HG03571 (cell line): ENCODE measurements at regions not wholly inside any gene's neighbourhood (a gene's known extent, or its start where the extent isn't known, plus 50 kb on each side); places are given as distances from the start of the nearest gene placed in this dataset.
A peak's percentile ranks its signal among the peaks of the same experiment; 100 is the strongest.
"Not testable (repeated sequence)": the region's sequence is repeated elsewhere in the genome, so short reads cannot be mapped to it uniquely, and the experiment has no call there.

Experiments
- ATAC-seq: cut with Tn5 transposase; IDR thresholded peaks from one replicate; pipeline ENCODE4 v1.9.1; 2021; ENCODE audit not compliant: unreplicated experiment

DNA sequence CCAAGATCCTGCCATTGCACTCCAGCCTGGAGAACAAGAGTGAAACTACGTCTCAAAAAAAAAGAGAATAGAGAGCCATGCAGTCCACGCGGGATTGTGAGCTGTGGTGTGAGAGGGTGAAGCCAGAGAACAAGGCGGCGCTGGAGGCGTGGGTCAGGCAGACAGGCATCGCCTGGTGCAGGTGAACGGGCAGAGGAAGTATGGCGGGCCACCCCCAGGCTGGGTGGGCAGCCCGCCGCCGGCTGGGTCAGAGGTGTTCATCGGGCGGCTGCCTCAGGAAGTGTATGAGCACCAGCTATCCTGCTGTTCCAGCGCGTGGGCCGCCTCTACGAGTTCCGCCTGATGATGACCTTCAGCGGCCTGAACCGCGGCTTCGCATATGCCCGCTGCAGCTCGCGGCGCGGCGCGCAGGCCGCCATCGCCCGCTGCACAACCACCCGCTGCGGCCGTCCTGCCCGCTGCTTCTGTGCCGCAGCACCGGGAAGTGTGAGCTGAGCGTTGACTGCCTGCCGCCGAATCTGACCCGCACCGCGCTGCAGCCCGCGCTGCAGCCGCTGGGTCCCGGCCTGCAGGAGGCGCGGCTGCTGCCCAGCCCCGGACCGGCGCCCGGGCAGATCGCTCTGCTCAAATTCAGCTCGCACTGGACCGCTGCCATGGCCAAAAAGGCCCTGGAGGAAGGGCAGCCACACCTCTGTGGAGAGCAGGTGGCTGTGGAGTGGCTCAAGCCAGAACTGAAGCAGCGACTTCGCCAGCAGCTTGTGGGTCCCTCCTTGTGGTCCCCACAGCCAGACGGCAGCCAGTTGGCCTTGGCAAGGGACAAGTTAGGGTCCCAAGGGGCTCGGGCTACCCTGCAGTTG lies 95.5 kb upstream of the PLEKHM1 start:
- ATAC-seq, result not testable (repeated sequence)

- ATAC-seq, result not testable (repeated sequence)
These were observed 96.1 kb upstream of the PLEKHM1 start for GRCh38 chr17:45586651-45586934.

DNA sequence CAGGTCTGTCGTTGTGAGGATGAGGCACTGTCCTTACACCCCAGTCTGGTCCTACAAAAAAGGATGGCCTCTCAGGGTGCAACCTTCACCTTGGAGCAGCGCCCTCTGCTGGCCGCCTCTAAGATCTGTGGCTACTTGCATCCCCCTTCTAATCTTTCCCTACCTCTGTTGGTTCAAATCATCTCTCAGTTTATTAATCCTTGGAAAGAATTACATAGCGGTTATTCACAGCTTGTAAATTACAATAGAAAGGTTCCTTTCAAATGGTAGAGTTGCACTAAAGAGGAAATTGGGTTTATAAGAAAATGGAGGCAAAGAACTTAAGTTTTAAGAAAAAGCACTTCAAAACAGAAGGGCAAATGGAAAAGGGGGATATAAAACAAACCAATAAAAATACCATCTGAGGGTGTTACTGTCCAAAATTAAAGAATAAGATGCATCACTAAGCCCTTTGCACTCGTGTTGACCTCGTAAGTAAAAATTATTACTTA lies 102.0 kb upstream of the PLEKHM1 start:
- not testable (repeated sequence) for ATAC-seq

- ATAC-seq, result not testable (repeated sequence)
These were observed 105.8 kb upstream of the PLEKHM1 start for GRCh38 chr17:45596347-45596746.

GRCh38 chr17:45600052-45601012 lies 109.8 kb upstream of the PLEKHM1 start:
- not testable (repeated sequence) for ATAC-seq

DNA sequence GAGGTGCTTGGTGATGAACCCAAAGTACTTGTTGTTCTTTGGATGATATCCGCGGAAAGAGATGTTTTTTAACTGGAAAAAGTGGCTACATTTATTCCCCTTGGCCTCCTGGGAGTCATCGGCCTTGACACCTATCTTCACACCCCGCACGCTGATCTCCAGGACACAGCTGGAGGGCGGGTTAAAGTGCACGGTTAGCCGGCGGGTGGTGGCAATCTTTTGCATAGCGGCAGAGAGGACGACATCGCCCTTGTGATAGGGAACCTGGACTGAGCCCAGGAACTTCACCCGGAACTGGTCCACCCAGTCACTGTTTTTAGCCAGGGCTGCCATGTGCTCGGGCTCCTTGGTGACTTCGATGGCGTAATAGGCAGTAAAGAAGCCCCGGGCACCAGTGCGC lies 110.5 kb upstream of the PLEKHM1 start:
- not testable (repeated sequence) for ATAC-seq

- ATAC-seq, result not testable (repeated sequence)
These were observed 111.4 kb upstream of the PLEKHM1 start for GRCh38 chr17:45601605-45602539.

DNA sequence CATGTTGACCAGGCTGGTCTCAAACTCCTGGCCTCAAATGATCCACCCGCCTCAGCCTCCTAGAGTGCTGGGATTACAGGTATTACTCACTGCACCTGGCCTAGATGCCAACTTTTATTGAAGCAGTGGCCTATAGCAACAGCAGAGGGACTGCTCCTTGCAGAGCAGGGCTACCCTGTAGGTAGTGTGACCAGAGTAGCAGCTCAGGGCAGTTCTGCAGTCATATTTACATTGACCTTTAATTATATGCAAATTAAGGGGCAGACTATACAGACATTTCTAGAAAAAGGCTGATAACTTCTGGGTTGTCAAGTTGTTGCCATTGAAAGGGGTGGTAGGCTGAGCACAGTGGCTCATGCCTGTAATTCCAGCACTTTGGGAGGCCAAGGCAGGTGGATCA lies 115.2 kb upstream of the PLEKHM1 start:
- ATAC-seq, result not testable (repeated sequence)

- peak; percentile 93 for ATAC-seq
These were observed 129.5 kb upstream of the PLEKHM1 start for GRCh38 chr17:45619984-45620405.

DNA sequence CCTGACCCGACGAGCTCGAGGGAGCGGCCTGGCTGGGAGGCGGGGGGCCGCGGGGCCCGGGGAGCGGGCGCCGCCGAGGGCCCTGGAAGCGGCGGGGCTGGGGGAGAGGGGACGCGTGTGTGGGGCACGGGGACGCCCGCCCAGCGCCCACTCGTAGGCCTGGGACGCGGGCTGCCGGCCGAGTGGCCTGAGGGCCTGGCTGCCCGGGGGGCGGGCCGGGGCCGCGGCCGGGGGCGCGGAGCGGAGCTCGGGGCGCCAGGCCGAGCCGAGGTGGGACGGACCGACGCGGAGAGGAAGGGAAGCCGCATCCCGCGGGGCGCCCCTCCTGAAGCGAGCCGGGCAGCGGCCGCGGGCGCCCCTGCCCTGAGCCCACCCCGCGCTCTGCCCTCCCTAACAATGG lies 129.9 kb upstream of the PLEKHM1 start:
- ATAC-seq, result peak; percentile 39

DNA sequence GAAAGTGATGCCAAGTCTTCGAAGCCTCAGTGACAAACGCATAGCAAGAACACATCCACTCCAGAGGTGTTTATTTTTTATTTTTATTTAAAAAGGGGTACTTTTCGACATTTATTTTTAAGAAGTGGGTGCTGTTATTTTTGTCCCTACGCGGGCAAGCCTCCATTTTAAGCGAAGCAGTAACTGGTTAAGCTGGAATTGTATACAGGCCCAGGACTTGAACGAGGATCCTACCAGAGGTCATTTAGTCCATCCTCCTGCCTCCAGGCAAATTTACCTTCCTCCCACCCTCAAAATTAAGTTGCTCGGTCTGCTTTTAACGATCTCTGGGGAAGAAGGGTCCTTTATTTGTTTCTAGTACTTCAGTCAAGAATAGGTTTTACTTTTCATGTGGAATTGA lies 130.6 kb upstream of the PLEKHM1 start:
- ATAC-seq, result not testable (repeated sequence)

GRCh38 chr17:45622295-45622694 lies 131.8 kb upstream of the PLEKHM1 start:
- ATAC-seq, result not testable (repeated sequence)

DNA sequence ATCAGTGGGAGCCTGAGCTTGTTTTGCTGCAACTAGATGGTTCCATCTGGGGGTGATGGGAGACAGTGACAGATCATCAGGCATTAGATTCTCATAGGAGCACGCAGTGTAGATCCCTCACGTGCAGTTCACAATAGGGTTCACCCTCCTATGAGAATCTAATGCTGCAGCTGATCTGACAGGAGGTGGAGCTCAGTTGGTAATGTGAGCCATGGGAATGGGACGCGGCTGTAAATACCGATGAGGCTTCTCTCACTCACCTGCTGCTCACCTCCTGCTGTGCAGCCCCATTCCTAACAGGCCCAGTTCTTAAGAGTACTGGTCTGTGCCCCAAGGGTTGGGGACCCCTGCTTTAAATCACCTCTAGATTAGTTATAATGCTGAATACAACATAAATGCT lies 137.5 kb upstream of the PLEKHM1 start:
- ATAC-seq, result no peak

GRCh38 chr17:45631941-45632340 lies 141.4 kb upstream of the PLEKHM1 start:
- ATAC-seq, result no peak

DNA sequence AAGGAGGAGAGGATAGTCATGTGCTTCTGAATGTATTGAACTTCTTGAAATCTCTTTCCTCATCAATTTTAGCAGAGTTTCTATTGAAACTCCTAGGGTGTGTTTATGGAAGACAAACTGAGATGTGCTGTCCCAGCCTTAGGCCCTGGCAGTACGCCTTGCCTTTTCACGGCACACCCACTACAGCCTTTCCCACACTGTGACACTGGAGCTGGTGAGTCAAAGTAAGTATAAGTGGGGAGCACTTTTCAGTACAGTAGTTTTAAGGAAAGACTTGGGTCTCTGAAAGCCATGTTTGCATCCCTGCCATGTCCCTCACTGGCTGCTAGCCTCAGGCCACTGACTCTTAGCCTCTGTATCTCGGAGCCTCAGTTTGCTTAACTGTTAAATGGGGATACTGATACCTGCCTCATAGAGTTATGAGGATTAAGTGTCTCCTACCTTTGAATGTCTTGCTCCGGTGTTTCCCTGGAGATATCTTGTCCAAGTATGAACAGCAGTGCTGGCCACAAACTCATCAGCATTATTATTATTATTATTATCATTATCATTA lies 144.7 kb upstream of the CRHR1 start:
- ATAC-seq, result no peak

- no peak for ATAC-seq
These were observed 143.8 kb upstream of the CRHR1 start for GRCh38 chr17:45640141-45640850.

- no peak for ATAC-seq
These were observed 142.6 kb upstream of the CRHR1 start for GRCh38 chr17:45641541-45641940.

DNA sequence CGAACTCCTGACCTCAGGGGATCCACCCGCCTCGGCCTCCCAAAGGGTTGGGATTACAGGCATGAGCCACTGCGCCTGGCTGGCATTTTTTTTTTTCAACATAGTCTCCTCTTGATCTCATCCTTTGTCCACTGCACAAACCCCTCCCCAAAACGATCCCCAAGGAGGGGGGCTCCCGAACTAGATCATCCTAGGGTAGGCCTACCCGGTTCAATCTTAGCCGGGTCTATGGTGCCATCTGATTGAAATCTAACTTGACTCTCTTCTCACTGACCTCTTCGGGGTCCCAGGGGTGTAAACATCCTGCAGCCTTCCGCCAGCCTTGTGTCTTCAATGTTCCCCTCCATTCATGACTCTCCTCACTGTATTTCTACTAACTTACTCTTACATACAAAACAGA lies 140.5 kb upstream of the CRHR1 start:
- no peak for ATAC-seq

DNA sequence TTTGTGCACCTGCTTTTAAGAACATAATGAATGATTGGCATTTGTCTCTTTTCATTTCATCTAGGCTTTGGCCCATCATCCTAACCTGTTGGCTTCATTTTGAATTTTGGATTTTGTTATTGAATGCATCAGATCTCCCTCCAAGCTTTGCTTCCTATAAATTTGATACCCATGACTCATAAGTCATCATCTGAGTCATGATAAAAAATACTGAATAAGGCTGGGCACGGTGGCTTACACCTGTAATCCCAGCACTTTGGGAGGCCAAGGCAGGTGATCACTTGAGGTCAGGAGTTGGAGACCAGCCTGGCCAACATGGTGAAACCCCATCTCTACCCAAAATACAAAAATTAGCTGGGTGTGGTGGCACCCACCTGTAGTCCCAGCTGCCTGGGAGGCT lies 139.5 kb upstream of the CRHR1 start:
- ATAC-seq, result not testable (repeated sequence)

- no peak for ATAC-seq
These were observed 138.8 kb upstream of the CRHR1 start for GRCh38 chr17:45645330-45645729.
